HG03342 (cell line): ENCODE measurements at regions not wholly inside any gene's neighbourhood (a gene's known extent, or its start where the extent isn't known, plus 50 kb on each side); places are given as distances from the start of the nearest gene placed in this dataset.
A peak's percentile ranks its signal among the peaks of the same experiment; 100 is the strongest.
"Not testable (repeated sequence)": the region's sequence is repeated elsewhere in the genome, so short reads cannot be mapped to it uniquely, and the experiment has no call there.

Source experiments
- ATAC-seq: cut with Tn5 transposase; IDR thresholded peaks from one replicate; pipeline ENCODE4 v1.9.1; 2021; ENCODE audit warnings: mild to moderate bottlenecking, moderate library complexity; ENCODE audit not compliant: unreplicated experiment

- ATAC-seq: not testable (repeated sequence)
These were observed 51.1 kb upstream of the BNC1 start for GRCh38 chr15:83335542-83335941.

- no peak for ATAC-seq
These were observed 54.9 kb upstream of the BNC1 start for GRCh38 chr15:83339396-83339795.

GRCh38 chr15:83340087-83340486 is 55.6 kb upstream of the BNC1 start:
- no peak for ATAC-seq

- no peak for ATAC-seq
These were observed 61.9 kb upstream of the BNC1 start for GRCh38 chr15:83346342-83346741.

GRCh38 chr15:83352119-83352518 is 67.7 kb upstream of the BNC1 start:
- no peak for ATAC-seq

- no peak for ATAC-seq
These were observed 72.3 kb upstream of the BNC1 start for GRCh38 chr15:83356501-83357399.

- ATAC-seq: no peak
These were observed 74.6 kb upstream of the BNC1 start for GRCh38 chr15:83358972-83359564.

GRCh38 chr15:83362706-83363105 is 78.2 kb upstream of the BNC1 start:
- ATAC-seq: no peak

- ATAC-seq: no peak
These were observed 80.0 kb upstream of the BNC1 start for GRCh38 chr15:83364501-83364900.

- ATAC-seq: no peak
These were observed 81.0 kb upstream of the BNC1 start for GRCh38 chr15:83365370-83365938.

- no peak for ATAC-seq
These were observed 74.7 kb upstream of the SH3GL3 start for GRCh38 chr15:83372434-83372891.

- no peak for ATAC-seq
These were observed 68.1 kb upstream of the SH3GL3 start for GRCh38 chr15:83378921-83379578.

GRCh38 chr15:83379579-83379959 is 67.6 kb upstream of the SH3GL3 start:
- ATAC-seq: no peak

GRCh38 chr15:83380059-83380458 is 67.1 kb upstream of the SH3GL3 start:
- ATAC-seq: no peak

GRCh38 chr15:83380682-83381081 is 66.5 kb upstream of the SH3GL3 start:
- peak; percentile 81 for ATAC-seq

- ATAC-seq: not testable (repeated sequence)
These were observed 63.5 kb upstream of the SH3GL3 start for GRCh38 chr15:83383608-83384139.

- ATAC-seq: no peak
These were observed 51.0 kb upstream of the SH3GL3 start for GRCh38 chr15:83396101-83396500.
